ENCODE measurements at regions not wholly inside any gene's neighbourhood (a gene's known extent, or its start where the extent isn't known, plus 50 kb on each side); places are given as distances from the start of the nearest gene placed in this dataset.

DNA sequence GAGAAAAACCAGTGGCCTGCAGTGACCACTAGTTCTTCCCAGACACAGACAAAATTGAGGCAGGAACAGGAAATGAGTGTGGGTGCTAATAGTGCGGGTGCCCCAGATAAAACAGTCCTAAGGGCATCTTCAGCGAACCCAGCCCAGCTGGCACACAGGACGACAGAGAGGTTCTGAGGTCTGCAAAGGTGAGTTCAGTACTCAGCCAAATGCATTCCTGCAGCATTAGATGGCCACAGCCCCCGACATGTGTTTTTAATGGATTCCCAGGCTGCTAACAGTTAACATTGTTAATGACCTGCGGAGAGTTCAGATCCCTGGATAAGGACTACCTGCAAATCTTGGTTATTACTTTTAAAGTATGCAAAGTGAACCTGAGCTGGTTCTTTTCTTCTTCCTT, 196.0 kb downstream of the HIBADH start:
- ATAC-seq = no peak

DNA sequence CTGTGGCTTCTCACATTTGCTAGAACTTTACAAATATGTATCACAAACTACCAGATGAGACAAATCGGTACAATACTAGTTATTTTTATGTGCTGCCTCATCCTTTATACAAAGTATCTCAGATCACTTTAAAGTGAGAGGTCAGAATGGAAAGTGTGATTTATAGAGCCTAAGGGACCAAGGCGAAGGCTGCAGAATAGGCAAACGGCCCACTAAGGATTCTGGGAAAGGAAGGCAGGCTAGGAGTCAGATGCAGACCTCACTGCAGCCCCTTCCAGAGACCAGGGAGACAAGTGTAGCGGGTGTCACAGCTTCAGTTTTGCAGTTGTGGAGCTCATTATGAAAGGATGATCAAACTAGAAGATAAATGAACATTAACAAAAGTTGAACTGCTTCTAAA, 190.6 kb downstream of the HIBADH start:
- TF ChIP-seq ISL1 (CRISPR knock-in tag; IDR thresholded peaks at IDR 0.05) (no peak), PPARA (CRISPR knock-in tag; IDR thresholded peaks at IDR 0.05; ENCODE audit: borderline replicate concordance) (no peak), CSDC2 (CRISPR knock-in tag; IDR thresholded peaks at IDR 0.05) (no peak)
- TF ChIP-seq, protein P1, sequence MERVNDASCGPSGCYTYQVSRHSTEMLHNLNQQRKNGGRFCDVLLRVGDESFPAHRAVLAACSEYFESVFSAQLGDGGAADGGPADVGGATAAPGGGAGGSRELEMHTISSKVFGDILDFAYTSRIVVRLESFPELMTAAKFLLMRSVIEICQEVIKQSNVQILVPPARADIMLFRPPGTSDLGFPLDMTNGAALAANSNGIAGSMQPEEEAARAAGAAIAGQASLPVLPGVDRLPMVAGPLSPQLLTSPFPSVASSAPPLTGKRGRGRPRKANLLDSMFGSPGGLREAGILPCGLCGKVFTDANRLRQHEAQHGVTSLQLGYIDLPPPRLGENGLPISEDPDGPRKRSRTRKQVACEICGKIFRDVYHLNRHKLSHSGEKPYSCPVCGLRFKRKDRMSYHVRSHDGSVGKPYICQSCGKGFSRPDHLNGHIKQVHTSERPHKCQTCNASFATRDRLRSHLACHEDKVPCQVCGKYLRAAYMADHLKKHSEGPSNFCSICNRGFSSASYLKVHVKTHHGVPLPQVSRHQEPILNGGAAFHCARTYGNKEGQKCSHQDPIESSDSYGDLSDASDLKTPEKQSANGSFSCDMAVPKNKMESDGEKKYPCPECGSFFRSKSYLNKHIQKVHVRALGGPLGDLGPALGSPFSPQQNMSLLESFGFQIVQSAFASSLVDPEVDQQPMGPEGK (CRISPR knock-in tag; IDR thresholded peaks at IDR 0.05; ENCODE audit: borderline replicate concordance) = no peak
- ATAC-seq = no peak

More for the DNA sequence above, 196.0 kb downstream of the HIBADH start:
- TF ChIP-seq, protein P1 (CRISPR knock-in tag; IDR thresholded peaks at IDR 0.05; ENCODE audit: borderline replicate concordance) = no peak
- no peak for TF ChIP-seq ZFP3 (CRISPR knock-in tag; IDR thresholded peaks at IDR 0.05)
- TF ChIP-seq, protein P2, sequence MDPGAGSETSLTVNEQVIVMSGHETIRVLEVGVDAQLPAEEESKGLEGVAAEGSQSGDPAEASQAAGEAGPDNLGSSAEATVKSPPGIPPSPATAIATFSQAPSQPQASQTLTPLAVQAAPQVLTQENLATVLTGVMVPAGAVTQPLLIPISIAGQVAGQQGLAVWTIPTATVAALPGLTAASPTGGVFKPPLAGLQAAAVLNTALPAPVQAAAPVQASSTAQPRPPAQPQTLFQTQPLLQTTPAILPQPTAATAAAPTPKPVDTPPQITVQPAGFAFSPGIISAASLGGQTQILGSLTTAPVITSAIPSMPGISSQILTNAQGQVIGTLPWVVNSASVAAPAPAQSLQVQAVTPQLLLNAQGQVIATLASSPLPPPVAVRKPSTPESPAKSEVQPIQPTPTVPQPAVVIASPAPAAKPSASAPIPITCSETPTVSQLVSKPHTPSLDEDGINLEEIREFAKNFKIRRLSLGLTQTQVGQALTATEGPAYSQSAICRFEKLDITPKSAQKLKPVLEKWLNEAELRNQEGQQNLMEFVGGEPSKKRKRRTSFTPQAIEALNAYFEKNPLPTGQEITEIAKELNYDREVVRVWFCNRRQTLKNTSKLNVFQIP (CRISPR knock-in tag; IDR thresholded peaks at IDR 0.05; ENCODE audit: borderline replicate concordance, low read depth) = no peak
- no peak for TF ChIP-seq GLIS3 (CRISPR knock-in tag; IDR thresholded peaks at IDR 0.05)
- no peak for TF ChIP-seq SNAI2 (CRISPR knock-in tag; IDR thresholded peaks at IDR 0.05)
- TF ChIP-seq CSDC2 (CRISPR knock-in tag; IDR thresholded peaks at IDR 0.05) = no peak
- TF ChIP-seq RARB (CRISPR knock-in tag; IDR thresholded peaks at IDR 0.05) = no peak
- TF ChIP-seq ESRRG (CRISPR knock-in tag; IDR thresholded peaks at IDR 0.05) = no peak
- TF ChIP-seq ZNF565 (CRISPR knock-in tag; conservative IDR thresholded peaks at IDR 0.05; ENCODE audit: low read depth) = no peak
- no peak for TF ChIP-seq ZFP30 (CRISPR knock-in tag; IDR thresholded peaks at IDR 0.05)

All from SK-N-SH treated with all-trans-retinoic acid at 6 μM for 48 hours (cell line).